GM21825 (cell line): ENCODE measurements at regions not wholly inside any gene's neighbourhood (a gene's known extent, or its start where the extent isn't known, plus 50 kb on each side); places are given as distances from the start of the nearest gene placed in this dataset.

Experiments used
- ATAC-seq: cut with Tn5 transposase; IDR thresholded peaks from one replicate; pipeline ENCODE4 v1.9.1; 2021; ENCODE audit warnings: mild to moderate bottlenecking, moderate library complexity; ENCODE audit not compliant: unreplicated experiment

DNA sequence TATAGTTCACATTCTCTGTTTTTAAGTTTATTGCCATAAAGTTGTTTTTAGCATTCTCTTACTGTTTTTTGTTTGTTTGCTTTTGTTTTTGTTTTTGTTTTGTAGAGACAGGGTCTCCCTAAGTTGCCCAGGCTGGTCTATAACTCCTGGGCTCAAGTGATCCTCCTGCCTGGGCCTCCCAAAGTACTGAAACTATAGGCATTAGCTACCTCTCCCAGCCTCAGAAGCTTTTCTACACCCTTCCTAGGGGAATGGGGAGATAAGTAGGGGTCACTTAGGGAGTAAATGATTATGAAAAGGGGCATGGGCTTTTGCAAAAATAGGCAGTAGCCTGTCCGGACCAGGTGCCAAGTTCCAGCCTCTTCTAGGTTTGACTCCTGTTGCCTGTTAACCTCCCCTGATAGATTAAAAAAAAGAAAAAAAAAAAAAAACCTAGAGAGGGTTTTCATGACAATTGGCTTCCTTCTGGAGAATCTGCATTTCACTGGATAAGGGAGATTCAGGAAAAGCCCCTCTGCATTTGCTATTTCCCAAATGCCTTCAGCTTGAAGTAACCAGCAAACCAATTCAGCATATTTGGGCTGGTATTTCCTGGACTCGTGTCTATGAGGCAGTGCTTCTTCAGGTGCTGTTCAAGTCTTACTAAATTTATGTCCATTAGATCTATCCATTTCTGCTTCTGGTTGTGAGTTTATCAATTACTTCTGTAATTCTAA is 216.8 kb downstream of the TM9SF2 start:
- no peak for ATAC-seq

DNA sequence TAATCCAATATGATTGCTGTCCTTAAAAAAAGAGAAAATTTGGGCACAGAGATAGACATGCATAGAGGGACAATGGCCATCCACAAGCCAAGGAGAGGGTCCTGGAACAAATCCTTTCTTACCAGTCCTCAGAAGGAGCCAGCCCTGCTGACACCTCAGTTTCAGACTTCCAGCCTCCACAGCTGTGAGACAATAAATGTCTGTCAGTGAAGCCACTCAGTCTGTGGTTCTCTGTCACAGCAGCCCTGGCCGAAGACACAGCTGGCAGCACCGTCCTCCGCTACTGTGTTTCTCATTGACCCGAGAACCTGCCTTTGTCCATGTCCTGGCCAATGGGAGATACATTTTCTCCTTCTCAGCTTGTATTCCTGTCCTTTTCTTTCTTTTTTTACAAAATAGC is 207.9 kb downstream of the TM9SF2 start:
- no peak for ATAC-seq

DNA sequence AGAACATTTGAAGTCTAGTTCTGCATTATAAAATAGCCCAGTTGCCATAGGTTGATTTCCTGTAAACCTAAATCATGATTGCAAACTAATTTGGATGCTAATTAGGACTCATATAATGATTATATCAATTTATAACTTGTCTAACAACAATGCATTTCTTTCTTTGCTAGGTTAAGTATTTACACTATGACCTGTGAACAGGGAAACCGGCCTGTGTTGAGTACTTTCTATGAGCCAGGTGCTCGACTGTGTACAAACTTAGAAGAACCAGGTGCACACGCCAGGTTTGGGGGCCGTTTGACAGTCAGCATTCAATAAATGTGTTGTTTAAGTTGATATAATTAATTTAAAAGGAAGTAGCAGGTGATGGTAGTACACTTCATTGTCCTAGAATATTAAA is 203.1 kb downstream of the TM9SF2 start:
- ATAC-seq, result no peak

DNA sequence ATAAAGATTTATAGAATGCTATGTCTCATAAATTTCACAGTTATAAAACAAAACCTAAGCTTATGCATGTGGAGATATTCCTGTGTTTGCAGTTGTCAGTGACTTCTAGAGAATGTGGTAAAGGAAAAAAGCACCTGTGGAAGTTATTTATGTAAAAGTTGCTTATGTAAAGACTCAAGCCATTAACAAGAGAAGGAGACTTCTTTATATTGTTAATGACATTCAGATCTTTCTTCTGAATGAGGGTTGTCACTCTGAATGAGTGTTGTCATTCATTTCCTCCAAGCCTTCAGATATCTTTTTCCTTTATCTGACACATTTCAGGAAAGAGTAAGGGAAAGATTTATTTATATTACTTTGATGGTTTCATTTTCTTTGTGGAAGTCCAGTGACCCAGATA is 202.6 kb downstream of the TM9SF2 start:
- ATAC-seq, result no peak

DNA sequence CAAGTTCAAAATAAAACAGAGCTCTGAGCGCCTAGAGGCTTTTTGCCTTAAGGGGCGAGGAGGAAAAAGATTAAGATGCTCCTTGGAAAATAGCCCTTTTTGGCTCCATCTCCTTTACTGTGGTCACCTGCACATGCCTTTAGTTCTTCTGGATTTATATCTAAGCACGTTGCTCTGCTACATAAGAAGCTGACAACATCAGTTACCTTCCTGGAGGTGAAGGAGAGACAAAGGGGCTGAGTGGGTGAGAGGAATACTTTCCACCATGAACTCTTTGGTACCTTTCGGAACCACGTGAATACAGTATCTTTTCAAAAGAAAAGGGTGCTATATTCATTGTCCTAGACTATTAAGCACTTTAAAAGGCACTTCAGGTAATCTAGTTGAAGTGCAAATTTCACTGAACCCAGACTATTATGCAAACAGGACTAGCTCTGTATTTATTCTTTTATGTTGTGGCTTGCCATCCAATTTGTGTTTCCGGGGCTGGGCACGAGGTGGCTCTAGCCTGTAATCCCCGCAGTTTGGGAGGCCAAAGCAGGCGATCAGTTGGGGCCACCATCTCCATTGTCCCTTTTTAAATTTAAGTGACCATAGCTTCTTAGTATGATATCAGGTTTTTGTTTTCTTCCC is 201.5 kb downstream of the TM9SF2 start:
- ATAC-seq, result no peak

DNA sequence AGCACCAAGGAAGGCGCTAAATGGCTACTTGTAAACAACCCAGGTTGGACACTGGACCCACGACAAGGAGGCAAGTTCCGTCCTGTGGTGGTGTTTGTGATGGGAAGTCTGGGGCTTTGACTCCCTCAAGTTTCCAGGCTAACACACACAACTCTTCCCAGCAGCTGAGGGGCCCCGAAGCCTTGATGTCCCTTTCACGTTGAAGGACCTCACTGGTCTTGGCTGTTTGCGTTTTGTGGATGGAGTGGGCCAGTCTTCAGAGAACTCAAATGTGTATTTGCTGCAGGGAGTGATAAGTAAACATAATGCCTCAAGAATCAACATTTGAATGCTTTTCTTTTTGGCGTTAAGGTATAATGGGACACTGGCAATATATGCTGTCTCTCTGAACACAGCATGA is 199.2 kb downstream of the TM9SF2 start:
- no peak for ATAC-seq

DNA sequence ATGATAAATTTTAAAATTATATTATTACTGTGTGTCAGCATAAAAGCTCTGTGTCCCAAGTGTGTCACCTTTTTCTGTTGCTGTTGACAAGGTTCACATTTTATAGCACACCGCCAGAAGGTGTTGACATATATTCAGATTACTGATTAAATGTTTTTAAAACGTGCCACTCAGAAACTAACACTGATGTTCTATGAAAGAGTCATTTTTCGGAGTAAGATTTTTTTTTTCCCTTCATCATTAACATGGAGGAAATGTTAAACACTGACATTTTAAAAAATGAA is 197.5 kb downstream of the TM9SF2 start:
- no peak for ATAC-seq

DNA sequence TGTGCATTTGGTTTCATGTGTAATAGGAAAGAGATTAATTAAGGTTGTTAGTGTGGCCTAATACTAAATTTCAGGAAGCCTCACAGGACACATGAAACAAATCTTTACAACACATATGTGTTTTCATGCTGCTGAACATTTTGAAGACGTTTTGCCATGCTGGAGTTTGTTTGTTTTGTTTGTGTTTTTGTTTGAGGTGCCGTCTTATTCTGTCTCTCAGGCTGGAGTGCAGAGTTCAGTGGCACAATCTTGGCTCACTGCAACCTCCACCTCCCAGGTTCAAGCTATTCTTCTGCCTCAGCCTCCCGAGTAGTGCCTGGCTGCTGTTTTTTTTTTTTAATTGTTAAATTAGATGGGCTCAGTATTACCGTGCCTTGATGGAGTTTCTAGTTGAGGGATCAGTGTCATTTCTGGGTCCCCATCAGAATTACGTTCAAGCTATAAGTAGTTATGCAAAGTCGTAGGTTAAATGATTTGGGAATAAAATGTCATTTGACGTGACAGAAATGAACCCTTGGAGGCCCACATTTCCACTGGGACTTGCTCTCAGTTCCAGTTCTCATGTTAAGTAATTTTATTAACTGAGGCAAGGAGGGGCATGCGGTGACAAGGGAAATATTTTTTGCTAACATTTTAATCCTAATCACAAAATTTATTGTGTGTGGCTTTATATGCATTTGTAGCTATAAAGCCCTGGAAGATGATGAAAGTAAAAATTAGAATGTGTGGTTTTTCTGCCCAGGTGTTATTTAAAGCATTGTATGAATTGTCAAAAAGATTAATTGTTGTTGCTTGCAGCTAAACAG is 196.9 kb downstream of the TM9SF2 start:
- ATAC-seq, result no peak

DNA sequence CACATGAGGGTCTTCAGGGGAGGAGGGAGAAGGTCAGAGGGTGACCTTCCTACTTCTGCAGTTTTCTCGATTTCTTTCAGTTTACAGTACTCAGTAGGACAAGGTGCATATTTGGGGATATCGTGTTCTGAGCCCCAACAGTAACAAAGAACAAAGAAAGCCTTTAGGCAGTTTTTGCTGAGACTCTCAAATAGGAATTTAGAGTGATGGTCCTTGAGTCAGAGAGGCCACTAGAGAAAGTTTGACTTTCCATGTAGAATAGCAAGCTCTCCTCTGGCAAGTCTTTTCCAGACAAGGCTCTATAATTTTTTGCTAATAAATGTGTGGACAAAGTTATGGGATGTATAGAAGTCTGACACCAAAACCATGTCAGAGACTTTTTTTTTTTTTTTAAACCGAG is 194.6 kb downstream of the TM9SF2 start:
- ATAC-seq, result no peak

DNA sequence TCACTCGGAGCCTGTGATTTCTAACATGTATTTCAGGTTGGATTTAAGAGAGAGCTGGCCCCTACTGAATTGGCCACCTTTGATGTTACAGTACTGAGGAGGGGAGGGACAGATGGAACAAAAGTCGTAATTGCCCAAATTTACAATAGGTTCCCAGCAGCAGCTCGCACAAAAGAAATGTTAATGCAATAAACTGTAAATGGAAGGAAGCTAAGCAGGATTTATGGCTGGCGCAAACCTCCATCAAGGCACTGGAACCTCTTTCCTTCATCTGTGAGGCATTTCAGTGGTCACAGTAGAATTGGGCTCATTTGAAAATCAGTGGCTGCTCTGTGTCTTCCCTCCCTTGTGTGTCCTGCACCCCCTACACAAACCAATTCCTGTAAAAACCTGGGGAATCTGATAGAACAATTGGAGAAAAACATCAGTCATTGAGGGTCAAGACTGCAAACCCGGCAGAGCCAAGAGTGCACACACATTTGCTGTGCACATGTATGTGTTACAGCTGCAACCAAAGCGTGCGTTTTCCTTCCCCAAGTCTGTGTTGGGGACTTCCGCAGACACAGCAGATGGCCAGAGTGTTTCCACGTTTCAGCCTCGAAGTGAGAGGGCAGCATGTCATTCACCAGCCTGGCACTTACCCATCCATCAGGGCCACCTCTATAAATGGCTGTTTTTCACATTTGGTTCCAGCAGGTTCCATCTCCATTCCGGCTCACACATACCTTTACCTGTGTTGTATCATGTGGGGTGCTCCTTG is 192.8 kb downstream of the TM9SF2 start:
- ATAC-seq, result no peak

DNA sequence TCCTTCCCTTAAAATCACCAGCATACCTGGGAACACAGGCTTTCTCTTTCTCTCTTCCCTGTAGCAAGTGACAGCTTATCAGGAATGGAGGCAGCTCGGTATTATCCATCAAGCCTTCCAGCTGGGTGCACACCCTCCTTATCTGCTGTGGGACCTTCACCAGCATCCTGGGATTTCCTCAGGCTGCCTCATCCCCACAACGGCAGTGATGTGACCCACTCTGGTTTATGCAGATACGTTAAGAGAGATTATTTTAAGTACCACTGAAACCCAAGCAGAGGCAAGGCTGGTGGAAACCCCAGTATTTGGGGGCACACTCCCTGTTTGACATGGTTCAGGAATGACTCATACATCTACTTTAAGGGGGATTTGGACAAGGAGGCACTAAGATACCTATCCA is 192.1 kb downstream of the TM9SF2 start:
- no peak for ATAC-seq

DNA sequence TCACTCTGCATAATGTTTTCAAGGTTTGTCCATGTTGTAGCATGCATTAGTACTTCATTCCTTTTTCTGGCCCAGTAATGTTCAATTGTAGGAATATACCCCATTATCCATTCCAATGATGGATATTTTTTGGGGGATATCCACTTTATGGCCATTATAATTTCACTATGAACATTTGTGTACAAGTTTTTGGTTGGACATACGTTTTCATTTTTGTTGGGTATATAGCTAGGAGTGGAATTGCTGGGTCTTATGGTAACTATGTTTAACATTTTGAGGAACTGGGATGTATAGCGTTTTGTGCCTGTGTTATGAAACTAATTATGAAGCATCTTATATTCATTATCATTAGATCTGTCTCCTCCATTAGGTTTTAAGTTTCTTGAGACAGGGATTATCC is 191.6 kb downstream of the TM9SF2 start:
- ATAC-seq, result no peak

DNA sequence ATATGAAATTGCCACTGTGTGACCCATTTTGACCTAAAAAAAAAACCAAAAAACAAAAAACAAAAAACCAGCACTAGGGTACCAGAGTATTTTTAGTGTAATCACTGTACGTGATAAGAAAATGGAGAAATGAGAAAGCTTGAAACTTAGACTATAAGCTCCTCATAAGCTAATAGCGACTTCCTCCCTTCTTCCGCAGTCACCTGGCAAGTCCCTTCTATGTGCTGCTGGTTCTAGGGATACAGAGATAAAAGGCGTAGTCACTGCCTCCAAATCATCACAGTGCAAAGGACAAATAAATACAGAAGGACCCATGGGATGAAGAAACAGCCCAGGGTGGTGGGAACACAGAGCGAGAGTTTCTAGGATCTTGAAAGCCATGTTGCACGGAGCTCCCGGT is 190.3 kb downstream of the TM9SF2 start:
- no peak for ATAC-seq

DNA sequence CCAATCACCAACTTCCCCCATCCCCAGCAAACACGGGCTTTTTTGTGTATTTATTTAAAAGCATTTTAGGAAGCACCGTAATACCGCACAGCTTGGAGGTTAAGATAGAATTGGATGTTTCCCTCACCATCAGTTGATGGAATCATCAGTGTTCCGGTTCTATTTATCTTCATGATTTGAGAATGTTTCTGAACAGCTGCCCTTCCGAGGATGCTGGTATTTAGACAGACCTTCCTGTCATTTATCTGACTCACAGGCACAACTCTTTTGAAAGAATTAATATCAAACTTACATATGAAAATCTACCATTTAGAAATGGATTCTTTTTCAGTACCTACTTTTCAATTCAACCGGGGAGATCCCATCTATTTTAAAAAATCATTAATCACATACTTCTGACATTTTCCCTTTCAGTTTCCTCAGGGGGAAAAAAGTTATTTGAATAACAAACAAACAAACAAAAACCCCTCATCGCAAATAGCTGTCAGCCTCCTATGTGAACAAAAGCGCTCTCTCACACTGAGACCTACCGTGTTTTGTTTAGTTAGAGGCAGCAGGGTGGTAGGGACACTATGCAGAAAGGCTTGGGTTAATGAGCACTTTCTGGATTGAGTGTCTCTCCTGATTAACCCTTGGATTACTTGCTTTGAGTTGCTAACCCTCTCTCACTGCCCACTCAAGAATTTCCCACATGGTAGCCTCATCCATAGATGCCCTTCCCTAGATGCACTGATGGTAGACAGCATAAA is 189.3 kb downstream of the TM9SF2 start:
- no peak for ATAC-seq

DNA sequence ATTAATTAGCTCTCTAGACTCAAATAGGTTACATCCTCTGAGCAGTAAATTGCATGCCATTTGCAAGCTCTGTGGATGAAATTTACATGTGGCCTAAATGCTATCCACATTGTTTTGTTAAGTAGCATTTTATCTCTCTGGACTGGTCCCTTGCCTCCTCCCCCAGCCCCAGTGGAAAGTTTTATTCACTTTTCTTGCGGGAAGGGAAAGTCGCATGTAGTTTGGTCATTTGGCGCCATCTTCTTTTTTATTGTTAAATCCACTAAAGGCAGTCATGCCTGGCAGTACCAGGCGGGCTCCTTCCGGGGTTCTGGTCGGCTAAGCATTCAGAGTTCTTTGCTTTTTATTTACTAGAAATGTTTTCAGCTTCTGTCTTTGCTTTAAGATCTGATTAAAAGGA is 188.7 kb downstream of the TM9SF2 start:
- ATAC-seq, result no peak

DNA sequence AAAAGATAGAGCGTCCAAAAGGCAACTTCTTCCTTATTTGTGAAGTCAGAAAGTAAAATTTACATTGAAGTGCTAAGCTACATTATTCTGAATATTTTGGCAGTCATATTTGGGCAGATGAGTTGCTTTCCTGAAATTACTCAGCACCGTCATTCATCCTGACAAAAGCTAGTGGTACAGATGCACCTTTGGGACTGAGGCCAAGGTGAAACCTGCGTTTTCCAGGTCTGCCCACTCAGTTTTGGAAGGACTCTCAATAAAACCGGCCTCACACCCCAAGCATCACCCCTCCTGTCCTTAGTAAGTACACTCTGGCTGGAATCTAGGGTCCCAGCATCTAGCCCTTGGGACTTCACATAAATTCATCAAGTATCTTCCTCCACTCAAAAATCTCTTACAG is 187.5 kb downstream of the TM9SF2 start:
- ATAC-seq, result no peak

DNA sequence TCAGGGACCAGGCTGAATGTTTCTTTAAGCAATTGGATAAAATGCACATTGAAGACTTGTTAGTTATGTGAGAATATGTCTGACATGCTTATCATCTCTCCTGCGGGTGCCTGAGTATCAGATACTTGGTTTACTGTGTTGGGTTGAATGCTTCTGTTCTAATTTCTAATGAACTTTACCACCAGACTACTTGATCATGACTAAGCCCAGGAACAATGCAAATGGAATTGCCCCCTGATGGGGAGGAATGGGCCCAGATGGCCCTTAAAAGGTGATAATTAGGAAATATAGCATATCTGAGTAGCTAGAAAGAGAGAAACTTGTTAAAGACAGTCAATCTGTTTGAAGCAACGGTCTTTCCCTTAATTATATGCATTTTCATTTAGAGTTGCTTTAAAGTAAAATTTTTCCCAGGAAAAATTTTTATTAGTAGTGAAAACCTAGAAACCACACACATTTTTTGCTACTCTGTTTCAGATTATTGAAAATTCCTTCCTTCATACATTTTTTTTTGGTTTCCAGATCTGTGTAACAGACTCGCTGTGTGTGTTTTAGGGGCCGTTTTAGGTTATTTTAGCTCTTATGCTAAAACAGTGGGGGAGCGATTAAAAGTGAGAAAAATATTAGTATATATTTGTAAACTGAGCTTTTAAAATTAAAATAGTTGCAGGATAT is 186.6 kb downstream of the TM9SF2 start:
- ATAC-seq, result no peak

DNA sequence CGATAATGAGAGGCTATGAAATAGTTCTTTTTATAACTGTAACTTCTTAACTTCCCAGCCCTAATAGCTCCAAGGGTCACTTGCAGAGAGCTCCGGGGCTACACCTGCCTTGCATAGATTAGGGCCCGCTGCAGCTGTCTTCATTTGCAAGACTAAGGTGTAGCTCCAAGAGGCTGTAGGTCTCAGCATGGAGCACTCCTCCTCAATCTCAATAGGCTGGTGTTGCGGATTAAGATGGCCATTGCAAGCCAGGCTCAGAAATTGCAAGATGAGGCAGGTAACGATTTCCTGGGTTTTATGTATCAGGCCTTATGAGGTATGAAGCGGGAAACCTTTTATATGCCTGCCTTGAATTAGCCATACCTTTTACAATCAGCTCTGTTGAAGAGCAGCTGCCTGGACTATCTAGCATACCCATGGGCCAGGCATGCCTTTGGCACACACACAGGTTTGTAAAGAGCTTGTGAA is 185.7 kb downstream of the TM9SF2 start:
- ATAC-seq, result no peak

DNA sequence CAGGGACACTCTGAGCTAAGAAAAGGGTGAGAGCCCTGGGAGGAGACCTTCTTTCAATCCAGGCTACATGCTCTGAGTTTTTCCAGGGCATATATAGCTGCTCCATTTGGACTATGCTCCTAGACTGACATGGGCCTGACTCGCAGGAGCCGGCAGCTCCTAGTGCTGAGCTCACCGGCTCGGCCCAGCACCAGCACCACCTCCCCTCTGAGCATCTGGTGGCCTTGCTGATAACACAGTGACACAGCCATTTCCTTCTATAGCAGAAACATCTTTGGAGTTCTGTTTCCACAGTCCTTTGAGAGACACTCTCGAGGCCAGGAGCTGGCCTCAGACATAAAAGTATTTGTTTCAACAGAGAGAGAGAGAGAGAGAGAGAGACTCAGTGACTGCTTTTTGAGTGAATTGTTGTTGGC is 184.9 kb downstream of the TM9SF2 start:
- no peak for ATAC-seq

DNA sequence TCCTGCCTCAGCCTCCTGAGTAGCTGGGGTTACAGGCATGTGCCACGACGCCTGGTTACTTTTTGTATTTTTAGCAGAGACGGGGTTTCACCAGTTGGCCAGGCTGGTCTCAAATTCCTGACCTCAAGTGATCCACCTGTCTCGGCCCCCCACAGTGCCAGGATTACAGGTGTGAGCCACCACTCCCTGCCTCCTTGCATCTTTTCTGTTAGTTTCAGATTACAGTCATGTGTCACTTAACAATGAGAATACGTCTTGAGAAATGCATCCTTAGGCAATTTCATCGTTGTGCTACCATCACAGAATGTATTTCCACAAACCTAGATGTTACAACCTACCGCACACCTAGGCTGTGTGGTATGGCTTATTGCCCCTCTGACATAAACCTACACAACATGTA is 180.4 kb downstream of the TM9SF2 start:
- ATAC-seq, result no peak
